ENCODE measurements at regions not wholly inside any gene's neighbourhood (a gene's known extent, or its start where the extent isn't known, plus 50 kb on each side); places are given as distances from the start of the nearest gene placed in this dataset.
"Not testable (repeated sequence)": the region's sequence is repeated elsewhere in the genome, so short reads cannot be mapped to it uniquely, and the experiment has no call there.

- not testable (repeated sequence) for TF ChIP-seq PBX2 (CRISPR knock-in tag; IDR thresholded peaks at IDR 0.05; ENCODE audit: low read depth)
- TF ChIP-seq PBX2 (tag; conservative IDR thresholded peaks at IDR 0.05; ENCODE audit: low read depth) (peak; percentile 74), ASH1L (IDR thresholded peaks at IDR 0.05; ENCODE audit: borderline replicate concordance, low read depth, partially characterized antibody) (peak; percentile 87), CBX1 (IDR thresholded peaks at IDR 0.05; ENCODE audit: low read depth) (peak; percentile 97), GTF2A2 (tag; IDR thresholded peaks at IDR 0.05) (peak; percentile 44; the same call in 1 of the 2 replicates), SOX6 (IDR thresholded peaks at IDR 0.05) (0 out of 2 replicates have a peak, but pooled peaks have one; percentile 15), TAF1 (IDR thresholded peaks at IDR 0.05; ENCODE audit: control insufficient read depth, extremely low read depth, insufficient read depth, low read length, severe bottlenecking) (peak; percentile 67), PML (IDR thresholded peaks at IDR 0.05; ENCODE audit: low read length) (peak; percentile 92), ESRRB (CRISPR knock-in tag; IDR thresholded peaks at IDR 0.05; ENCODE audit: borderline replicate concordance) (0 out of 2 replicates have a peak, but pooled peaks have one; percentile 33), YY1 (IDR thresholded peaks at IDR 0.05; ENCODE audit: borderline replicate concordance in 1 of 3, control insufficient read depth in 1 of 3, extremely low read depth in 1 of 3, insufficient read depth in 3 of 3, insufficient read length in 1 of 3, insufficient replicate concordance in 2 of 3, low read depth in 1 of 3, low read length in 2 of 3) (peak in 1 of 3 experiments; percentile 26), ZMIZ1 (IDR thresholded peaks at IDR 0.05; ENCODE audit: low read depth in 2 of 2, low read length in 2 of 2) (0 out of 4 replicates have a peak, but pooled peaks of 1 of the 2 experiments have one; percentile 35), SIN3A (IDR thresholded peaks at IDR 0.05; ENCODE audit: borderline replicate concordance in 2 of 2, control insufficient read depth in 1 of 2, low read depth in 2 of 2, low read length in 2 of 2) (peak in 1 of 2 experiments; percentile 17; a peak in 1 of 4 replicates), NONO (IDR thresholded peaks at IDR 0.05; ENCODE audit: low read depth in 2 of 2, low read length in 1 of 2) (peak in 1 of 2 experiments; percentile 76; a peak in 2 of 4 replicates)
- TF ChIP-seq, protein P1, sequence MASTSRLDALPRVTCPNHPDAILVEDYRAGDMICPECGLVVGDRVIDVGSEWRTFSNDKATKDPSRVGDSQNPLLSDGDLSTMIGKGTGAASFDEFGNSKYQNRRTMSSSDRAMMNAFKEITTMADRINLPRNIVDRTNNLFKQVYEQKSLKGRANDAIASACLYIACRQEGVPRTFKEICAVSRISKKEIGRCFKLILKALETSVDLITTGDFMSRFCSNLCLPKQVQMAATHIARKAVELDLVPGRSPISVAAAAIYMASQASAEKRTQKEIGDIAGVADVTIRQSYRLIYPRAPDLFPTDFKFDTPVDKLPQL (IDR thresholded peaks at IDR 0.05; ENCODE audit: extremely low read depth, insufficient read length): peak; percentile 86
- TF ChIP-seq, protein P2, sequence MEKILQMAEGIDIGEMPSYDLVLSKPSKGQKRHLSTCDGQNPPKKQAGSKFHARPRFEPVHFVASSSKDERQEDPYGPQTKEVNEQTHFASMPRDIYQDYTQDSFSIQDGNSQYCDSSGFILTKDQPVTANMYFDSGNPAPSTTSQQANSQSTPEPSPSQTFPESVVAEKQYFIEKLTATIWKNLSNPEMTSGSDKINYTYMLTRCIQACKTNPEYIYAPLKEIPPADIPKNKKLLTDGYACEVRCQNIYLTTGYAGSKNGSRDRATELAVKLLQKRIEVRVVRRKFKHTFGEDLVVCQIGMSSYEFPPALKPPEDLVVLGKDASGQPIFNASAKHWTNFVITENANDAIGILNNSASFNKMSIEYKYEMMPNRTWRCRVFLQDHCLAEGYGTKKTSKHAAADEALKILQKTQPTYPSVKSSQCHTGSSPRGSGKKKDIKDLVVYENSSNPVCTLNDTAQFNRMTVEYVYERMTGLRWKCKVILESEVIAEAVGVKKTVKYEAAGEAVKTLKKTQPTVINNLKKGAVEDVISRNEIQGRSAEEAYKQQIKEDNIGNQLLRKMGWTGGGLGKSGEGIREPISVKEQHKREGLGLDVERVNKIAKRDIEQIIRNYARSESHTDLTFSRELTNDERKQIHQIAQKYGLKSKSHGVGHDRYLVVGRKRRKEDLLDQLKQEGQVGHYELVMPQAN (IDR thresholded peaks at IDR 0.05; ENCODE audit: borderline replicate concordance): peak; percentile 25; the same call in 1 of the 2 replicates
These were observed 111.9 kb downstream of the ZNF330 start (continued) for GRCh38 chr4:141332359-141333181.
